Stimulated activated CD4-positive, alpha-beta T cell treated with anti-CD3 and anti-CD28 coated beads, TNF-alpha, amount 100 ng/mL, for 24 hours (primary cell): ENCODE measurements at regions not wholly inside any gene's neighbourhood (a gene's known extent, or its start where the extent isn't known, plus 50 kb on each side); places are given as distances from the start of the nearest gene placed in this dataset.

ENCODE experiments used
- DNase-seq, 3 experiments: peaks; one replicate each; pipeline ENCODE4 v3.0.0-alpha.2; 2020; ENCODE audit warnings: low read depth in 3 of 3

DNA sequence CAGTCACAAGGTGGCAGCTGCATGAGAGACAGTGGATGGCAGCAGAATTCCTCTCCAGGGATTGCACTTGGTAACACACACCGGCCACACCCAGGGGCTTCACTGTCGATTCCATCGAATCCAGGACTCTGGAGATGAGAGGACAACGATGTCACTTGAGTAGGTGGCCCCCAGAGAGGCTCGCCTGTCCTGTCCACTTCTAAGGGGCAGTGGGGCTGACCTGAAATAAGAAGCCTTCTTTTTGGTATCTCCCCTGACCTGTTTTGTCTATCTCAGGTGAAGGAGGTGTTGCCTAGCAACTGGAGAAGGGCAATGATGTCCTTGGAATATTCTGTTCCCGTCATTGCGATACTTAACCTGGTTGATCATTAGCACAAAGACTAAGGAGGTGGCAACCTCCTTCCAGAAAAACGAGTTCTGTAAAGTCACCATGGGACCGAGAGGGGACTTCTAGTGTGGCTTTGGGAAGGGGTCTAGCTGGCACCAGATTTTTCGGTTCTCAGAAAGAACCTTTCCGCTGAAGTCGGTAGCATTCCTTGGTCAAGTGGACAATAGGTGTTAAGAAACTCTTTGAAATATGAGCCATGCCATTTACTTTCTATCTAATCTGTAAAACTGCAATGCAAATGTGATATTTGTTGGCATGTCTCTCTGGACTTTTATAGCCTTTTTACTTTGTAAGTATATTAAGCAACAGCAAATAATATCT, 85.2 kb upstream of the TMPRSS2 start:
- no peak for DNase-seq

DNA sequence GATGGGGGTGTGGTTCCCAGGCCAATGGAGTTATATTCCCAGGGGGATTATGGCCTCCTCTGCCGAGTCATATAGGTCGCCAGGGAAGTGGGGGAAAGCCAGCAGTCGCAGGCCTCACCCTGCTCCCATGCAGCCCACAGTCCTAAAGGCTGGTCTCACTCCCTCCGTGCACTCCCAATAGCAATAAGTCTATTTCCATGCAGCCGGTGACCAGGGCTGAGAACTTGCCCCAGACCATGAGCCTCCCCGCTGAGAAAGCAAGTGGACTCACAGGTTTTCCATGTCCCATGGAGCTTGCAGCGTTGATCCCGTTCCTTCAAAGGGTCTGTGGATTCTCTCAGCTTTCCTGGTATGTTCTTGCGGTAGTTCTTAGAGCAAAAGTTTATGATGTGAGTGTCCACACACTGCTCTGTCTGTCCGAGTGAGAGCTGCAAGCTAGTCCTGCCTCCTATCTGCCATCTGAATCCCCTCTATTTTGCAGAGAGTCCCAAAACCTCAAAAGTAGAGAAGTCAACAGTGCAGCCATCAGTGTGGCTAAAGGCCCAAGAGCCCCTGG, 81.7 kb upstream of the TMPRSS2 start:
- no peak for DNase-seq

DNA sequence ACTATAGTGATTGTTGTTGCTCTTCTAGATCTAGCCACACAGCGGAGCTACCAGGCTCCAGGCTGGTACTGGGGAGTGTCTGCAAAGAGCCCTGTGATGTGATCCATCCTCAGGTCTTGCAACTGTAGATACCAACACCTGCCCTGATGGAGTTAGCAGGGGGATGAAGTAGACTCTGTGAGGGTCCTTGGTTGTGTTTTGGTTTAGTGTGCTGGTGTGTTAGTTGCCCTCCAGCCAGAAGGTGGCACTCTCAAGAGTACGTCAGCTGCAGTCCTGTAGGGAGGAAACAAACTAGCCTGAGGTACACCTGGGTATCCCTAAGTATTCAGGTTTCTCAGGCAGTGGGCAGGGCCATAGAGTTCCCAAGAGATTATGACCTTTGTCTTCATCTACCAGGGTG, 81.2 kb upstream of the TMPRSS2 start:
- DNase-seq = no peak

DNA sequence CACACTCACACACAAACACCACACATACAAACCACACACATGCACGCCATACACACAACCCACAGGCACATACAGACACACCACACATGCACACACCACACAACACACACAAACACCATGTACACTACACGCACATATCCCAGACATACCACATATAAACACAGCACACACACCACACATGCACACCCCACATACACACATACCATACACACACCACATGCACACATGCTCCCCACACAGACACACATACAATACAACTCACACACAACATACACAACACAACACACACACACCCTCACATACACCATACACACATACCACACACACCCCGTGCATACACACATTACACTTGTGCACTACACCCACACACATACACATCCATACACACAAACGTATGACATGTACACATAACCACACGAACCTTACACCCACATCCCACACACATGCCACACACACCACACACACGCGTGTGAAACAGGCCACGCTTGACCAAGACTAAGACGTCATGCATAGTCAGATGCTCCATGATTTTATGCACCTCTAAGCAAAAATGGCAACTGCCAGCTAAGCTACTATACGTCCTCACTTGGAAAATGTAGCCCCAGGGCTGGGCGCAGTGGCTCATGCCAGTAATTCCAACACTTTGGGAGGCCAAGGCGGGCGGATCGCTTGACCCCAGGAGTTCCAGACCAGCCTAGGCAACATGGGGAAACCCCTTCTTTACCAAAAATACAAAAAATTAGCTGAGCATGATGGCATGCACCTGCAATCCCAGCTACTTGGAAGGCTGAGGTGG, 77.4 kb upstream of the TMPRSS2 start:
- no peak for DNase-seq

DNA sequence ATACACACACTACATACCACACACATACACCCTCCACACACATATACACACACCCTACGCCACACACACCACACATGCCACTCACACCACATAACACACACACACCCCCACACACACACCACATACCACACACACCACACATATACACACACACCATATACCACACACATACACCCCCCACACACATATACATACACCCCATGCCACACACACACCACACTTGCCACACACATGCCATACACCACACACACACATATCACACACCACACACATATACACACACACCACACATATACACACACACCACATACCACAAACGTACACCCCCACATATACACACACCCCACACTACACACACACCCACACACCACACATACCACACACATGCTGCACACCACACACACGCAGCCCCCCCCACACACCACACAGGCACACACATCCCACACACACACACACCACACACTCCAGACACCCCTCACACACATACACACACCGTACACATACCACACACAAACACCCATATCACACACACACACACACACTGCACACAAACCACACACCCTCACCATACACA, 76.7 kb upstream of the TMPRSS2 start:
- DNase-seq = no peak

DNA sequence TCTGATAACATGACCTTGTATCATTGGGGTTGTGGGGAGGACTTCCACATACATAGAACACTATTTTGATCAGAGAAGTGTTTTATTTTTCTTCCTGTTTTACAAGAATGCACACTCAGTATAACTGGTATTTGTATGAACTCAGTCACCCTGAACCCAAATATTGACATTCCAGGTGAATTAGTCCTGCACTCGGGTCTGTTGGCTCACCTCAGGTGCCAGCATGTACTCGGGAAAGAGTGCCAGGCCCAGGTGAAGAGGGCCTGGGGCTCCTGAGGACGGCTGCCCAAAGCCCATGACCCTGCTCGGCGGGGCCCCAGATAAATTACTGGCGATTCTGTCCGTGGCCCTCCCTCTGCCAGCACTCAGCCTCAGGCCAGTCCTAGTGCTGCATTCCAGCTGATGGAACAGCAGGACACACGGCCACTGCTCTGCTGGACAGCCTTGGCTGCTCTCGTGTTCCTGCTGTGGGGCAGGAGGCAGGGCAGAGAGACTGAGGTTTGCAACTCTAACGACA, 75.4 kb upstream of the TMPRSS2 start:
- no peak for DNase-seq

DNA sequence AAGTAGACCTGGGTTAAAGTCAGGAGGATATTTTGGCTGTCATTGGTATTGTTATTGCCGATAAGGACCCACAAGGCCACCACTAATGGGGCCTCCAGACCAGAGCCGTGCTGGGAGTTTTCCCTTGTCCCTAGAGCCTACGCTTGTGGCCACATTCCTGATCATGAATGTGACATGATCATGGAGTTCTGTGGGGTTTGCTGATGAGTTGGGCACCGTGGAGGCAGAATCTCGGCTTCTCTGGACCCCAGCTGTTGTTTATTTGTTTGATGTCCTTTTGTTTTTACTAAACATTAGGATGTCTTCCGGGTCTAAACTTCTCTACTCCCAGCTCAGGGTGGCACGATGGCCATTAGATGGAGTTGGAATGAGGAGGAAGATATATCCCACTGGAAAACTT, 74.9 kb upstream of the TMPRSS2 start:
- no peak for DNase-seq

DNA sequence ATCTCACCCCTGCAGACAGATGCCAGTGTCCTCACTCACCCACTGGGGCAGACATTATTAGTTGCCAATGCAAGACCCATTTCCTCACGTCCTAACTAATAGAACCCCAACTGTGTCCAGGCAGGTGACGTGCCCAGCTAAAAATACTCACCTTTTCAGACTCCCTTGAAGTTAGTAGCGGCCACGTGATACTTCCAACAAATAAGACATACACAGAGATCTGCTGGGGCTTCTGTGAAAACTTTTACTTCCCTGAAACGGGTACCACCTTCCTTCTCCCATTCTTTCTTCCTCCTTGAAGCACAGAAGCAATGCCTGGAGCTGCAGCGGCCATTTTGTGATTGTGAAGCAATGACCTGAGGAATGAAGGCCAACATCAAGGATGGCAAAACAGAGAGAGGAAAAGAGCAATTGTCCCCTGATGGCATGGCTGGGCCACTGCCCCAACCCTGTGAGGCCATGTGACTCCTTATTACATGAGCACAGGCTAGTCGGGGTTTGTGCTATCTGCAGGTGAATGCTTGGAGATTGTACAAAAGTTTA, 74.4 kb upstream of the TMPRSS2 start:
- no peak for DNase-seq

DNA sequence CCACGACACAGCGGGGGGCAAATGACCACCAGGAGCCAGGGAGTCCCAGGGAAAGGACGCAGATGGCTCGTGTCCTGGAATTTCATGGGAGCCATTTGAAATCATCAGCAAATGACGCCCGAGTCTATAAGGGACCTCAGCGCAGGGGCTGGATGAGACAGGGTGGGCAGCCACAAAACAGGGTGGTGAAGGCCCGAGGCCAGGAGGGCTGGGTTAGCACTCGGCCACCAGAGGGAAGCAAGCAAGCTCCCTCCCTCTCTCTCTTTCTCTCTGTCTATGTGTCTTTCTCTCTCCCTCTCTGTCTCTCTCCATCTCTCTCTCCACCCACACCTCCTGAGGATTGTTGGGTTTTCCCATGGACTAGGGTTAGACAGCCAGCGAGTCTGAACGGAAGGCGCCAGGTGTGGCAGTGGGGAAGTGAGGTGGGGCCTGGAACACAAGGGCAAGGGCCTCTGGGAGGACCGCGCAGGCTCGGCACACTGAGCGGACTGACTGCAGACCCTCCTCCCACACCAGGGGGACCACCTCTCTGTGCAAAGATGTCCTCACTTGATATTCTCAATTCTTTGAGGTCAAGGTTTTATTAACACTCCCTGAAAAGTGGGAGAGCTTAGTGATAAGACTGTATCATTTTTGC, 73.8 kb upstream of the TMPRSS2 start:
- DNase-seq = no peak

DNA sequence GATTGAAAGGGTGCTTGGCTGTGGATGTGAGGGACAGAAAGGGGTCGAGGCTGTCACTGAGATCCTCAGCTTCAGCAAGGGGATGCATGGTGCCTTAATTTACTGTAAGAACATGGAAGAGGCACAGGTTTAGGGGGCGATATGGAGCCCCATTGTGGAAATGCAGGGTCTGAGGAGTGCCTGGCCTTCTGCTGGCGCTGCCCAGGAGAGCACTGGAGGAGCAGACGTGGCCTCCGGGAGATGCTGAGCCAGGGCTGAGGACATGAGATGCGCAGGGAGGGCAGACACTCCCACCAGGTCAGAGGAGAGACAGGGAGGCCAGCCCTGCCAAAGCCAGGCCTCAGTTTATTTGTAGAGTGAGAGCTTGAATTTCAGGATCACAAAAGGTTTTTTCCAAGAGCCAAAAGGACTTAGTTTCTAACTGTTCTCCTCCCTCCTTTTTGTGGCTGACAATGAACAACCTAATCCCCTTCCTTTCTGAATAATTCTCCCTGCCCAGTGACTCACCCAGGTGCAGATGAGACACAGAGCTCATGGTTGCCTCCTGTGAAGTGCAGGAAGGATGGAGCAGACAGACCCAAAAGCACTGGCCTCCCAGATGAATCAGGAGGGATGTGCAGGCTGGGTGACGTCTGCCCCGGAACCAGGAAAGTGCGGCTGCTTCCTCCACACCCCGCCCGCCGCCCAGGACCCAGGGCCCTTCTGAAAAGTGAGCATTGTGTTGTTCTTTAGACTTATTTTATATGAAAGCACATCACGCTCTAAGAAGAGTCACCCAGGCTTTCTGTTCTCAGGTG, 73.0 kb upstream of the TMPRSS2 start:
- DNase-seq = no peak

DNA sequence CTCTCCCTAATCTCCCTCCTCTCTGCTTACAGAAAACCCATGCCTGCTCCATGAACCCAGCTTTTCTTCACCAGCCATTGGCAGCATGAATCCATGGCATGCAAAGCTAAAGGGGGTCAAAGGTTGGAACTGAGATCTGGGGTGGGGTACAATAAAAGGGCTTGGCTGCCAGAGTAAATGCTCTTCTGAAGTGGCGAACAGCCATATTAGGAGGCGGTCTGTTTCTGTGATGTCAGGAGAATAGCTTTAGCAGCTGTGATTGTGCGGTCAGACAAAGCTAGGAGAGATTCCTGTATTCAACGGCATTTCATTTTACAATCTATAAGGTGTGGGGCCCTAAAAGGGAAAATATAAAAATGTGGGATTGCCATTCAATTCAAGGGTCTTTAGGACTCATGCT, 71.7 kb upstream of the TMPRSS2 start:
- DNase-seq = no peak

DNA sequence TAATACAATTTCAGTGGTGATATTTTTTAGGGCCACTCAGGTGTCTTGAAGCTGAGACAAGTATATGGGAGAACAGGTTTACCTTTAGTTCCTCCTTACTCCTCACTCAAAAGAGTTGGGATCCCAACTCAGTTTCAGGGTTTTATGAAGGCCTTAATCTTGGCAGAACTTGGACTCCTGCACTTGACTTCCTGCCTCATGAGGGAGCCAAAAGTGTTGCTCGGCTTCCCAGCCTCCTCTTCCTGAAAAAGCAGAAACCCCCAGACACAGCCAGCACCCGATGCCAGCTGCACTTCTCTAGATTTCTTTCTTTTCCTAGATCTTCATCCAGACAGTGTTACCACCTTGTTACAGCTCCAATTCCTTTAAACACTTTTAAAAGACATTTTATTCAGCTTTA, 70.8 kb upstream of the TMPRSS2 start:
- DNase-seq = no peak

DNA sequence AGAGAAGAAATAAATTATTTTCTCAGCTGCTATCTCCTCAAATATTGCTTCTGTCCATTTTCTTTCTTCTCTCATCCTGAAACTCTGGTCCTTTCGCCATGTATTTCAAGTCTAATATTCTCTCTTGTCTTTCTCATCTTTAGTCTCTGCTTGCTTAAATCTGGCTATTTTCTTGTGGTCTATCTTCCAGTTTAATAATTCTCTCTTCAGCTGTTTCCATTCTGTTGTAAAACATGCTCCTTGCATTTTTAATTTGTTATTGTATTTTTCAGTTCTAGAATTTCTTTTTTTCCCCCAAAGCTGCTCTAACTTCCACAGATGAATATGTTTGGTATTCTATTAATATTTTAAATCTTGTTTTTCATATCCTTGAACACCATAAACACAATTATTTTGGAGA, 70.1 kb upstream of the TMPRSS2 start:
- no peak for DNase-seq

DNA sequence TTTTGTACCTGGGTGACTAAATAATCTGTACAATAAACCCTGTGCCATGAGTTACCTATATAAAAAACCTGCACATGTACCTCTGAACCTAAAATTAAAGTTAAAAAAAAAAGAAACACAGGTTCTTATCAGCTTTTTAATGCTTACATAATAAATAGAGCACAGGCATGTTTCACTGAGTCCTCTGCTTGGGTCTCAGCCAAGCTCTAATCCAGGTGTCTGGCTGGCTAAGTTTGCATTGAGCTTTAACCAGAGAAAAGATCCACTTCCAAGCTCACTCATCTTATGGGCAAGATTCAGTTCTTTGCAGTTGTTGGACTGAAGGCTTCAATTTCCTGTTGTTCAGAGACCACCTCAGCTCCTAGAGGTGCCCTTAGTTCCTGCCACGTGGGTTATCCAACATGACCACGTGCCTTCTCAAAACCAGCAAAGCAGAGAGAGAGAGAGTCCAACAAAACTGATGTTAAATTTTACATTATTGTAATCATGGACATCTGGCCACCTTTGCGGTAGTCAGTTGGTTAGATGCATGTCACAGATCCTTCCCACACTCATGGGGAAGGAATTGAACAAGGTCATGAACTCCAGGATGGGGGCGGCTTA, 68.2 kb upstream of the TMPRSS2 start:
- no peak for DNase-seq

DNA sequence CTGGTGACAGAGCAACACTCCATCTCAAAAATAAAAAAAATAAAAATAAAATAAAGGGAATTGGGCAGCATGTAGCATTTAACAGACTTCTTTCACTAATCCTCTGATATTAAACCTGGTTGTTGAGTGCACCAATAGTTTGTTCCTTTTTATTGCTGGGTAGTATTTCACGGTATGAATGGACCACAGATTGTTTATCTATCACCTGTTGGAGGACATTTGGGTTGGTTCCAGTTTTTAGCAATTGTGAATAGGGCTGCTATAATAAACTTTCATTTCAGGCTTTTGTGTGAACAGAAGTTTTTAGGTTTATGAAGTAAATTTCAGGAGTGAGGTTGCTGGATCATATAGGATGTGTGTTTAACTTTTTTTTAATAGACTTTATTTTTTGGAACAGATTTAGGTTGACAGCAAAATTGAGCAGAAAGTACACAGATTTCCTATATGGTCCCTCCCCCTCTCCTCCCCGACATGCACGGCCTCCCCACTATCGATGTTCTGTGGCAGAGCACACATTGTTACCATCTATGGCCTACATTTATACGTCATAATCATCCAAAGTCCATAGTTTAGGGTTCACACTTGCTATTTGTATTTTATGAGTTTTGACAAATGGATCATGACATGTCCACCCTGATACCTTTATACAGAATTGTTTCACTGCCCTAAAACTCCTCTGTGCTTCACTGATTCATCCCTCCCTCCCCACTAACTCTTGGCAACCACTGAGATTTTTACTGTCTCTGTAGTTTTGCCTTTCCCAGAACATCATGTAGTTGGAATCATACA, 66.1 kb upstream of the TMPRSS2 start:
- no peak for DNase-seq

DNA sequence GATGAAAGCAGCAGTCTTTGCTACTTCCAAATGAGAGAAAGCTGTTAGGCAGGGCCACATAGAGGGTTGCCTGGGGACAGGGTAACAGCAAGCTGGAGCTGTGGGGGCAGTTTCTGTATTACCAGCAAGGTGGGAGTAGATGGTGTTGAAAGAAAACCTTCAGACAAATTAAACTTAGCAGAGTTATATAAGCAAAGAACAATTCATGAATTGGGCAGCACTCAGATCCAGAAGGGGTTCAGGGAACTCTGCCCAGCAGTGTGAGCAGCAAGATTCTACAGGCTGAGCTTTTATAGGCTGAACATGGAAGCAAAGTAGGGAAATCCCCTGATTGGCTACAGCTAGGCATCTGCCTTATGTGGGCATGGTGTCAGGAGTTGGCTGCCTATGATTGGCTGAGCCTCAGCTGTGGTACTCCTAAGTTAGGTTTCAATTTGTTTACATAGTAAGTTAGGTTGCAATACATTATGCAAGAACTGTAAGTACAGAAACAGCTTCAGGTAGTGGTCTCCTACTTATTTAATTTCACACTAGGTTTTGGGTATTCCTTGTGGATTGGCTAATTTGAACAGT, 64.1 kb upstream of the TMPRSS2 start:
- no peak for DNase-seq

DNA sequence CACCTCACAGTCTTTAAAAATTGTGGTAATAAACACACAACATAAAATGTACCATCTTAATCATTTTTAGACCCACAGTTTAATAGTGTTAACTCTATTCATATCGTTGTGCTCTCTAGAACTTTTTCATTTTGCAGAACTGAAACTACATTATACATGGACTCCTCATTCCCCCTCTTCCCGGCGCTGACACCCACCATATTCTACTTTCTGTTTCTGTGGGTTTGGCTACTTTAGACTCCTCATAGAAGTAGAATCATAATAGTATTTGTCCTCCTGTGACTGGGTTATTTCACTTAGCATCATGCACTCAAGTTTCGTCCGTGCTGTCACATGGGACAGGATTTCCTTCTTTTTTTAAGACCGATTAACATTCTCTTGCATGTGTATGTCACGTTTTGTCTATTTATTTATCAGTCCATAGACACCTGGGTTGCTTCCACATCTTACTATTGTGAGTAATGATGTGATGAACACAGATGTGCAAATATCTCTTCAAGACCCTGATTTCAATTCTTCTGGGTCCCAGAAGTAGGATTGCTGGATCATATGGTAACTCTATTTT, 62.9 kb upstream of the TMPRSS2 start:
- DNase-seq = no peak

DNA sequence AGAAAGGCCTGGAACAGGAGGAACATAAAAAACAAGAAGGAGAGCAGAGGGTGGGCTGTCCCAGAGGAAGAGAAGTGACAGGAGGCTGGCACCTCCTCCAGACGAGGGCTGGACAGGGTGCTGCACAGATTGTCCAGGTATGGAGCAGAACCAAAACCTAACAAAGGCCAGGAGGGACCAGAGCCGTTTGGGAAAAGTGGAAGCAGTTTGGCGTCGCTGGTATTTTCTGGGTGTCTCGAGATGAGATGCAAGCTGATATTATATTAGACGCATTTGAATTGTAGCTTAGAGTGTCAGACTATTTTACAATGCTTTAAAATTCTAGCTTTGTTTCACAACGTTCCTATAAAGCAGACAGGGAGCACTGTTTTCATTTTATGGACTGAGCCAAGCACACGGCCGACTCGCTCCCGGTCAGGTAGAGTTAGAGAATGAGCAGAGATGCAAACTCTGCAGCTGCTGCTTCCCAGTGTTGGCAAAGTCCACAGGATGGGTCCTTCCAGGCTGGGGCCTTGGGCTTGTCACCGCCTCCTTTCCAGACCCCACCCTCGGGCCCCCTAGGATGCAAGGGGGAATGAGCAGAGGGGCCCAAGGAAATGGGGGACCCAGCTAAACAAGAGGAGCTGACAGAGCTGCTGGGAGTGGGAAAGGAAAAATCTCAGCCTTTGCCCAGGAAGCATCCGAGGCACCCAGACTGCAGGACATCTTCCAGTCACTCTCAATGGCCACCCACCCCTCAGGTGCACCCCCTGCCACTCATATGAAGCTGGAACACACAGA, 60.8 kb upstream of the TMPRSS2 start:
- no peak for DNase-seq
